PC-3 (cell line): ENCODE measurements at regions not wholly inside any gene's neighbourhood (a gene's known extent, or its start where the extent isn't known, plus 50 kb on each side); places are given as distances from the start of the nearest gene placed in this dataset.

Experiments used
- ATAC-seq: fragments of 200-7000 bp; cut with Tn5 transposase; 2 replicates; pipeline ENCODE4 v1.9.1; 2020; ENCODE audit warnings: mild to moderate bottlenecking, moderate library complexity
- BruUV-seq: library from RNA; stranded (reverse); fragments of 400-500 nt; replicated peaks from 2 replicates; lab custom pipeline; 2021; lab: Mats Ljungman, UMichigan
- CTCF ChIA-PET: fragments of 300-600 bp; sonication (Branson Sonifier 250); formaldehyde crosslinking; loops from one replicate; lab custom pipeline; 2022; ENCODE audit warnings: antibody characterized with exemption; lab: Charles Lee
- POLR2A ChIA-PET: fragments of 300-600 bp; sonication (Branson Sonifier 250); formaldehyde crosslinking; loops from one replicate; lab custom pipeline; 2022; ENCODE audit warnings: antibody characterized with exemption; ENCODE audit not compliant: unreplicated experiment; lab: Charles Lee
- DNase-seq: peaks from one replicate; pipeline ENCODE4 v3.0.0-alpha.2; 2015
- H2AFZ ChIP-seq: fragments of 300-600 bp; sonication (generic); 2 replicates; pipeline ENCODE4 v1.6.0; 2016; ENCODE audit warnings: antibody characterized with exemption, low read length
- H3F3A ChIP-seq: fragments of 300-600 bp; sonication (generic); one replicate; pipeline ENCODE4 v1.6.0; 2017; ENCODE audit warnings: antibody characterized with exemption, low read length, control low read depth, mild to moderate bottlenecking; ENCODE audit not compliant: unreplicated experiment
- H3K27ac ChIP-seq: fragments of 300-600 bp; sonication (generic); 2 replicates; pipeline ENCODE4 v1.5.1; 2016; ENCODE audit warnings: mild to moderate bottlenecking, low read length
- H3K27me3 ChIP-seq: fragments of 300-600 bp; sonication (generic); 2 replicates; pipeline ENCODE4 v1.6.1; 2016; ENCODE audit warnings: low read length, mixed read lengths
- H3K36me3 ChIP-seq: fragments of 300-600 bp; sonication (generic); 2 replicates; pipeline ENCODE4 v1.6.1; 2016; ENCODE audit warnings: low read depth, mixed run types, low read length, mixed read lengths
- H3K4me1 ChIP-seq: fragments of 300-600 bp; sonication (generic); 2 replicates; pipeline ENCODE4 v1.5.1; 2016; ENCODE audit warnings: low read length; ENCODE audit not compliant: insufficient read depth
- H3K4me2 ChIP-seq: fragments of 300-600 bp; sonication (generic); 2 replicates; pipeline ENCODE4 v1.6.0; 2016; ENCODE audit warnings: low read length
- H3K4me3 ChIP-seq: fragments of 300-600 bp; sonication (generic); 2 replicates; pipeline ENCODE4 v1.5.1; 2016; ENCODE audit warnings: mild to moderate bottlenecking, low read length, mixed read lengths
- H3K79me2 ChIP-seq: fragments of 300-600 bp; sonication (generic); 2 replicates; pipeline ENCODE4 v1.6.1; 2017; ENCODE audit warnings: low read length, mixed read lengths
- H3K9ac ChIP-seq: fragments of 300-600 bp; sonication (generic); 2 replicates; pipeline ENCODE4 v1.6.0; 2016; ENCODE audit warnings: mild to moderate bottlenecking, low read length
- H3K9me2 ChIP-seq: fragments of 300-600 bp; sonication (generic); replicated peaks from 2 replicates; pipeline ENCODE4 v1.6.1; 2016; ENCODE audit warnings: mixed run types, low read length, mixed read lengths
- H3K9me3 ChIP-seq: fragments of 300-600 bp; sonication (generic); 2 replicates; pipeline ENCODE4 v1.6.1; 2016; ENCODE audit warnings: low read length, mixed read lengths
- H4K20me1 ChIP-seq: fragments of 300-600 bp; sonication (generic); 2 replicates; pipeline ENCODE4 v1.6.1; 2016; ENCODE audit warnings: low read length, mixed read lengths
- EZH2 ChIP-seq: fragments of 300-600 bp; sonication (generic); IDR thresholded peaks from one replicate; pipeline ENCODE4 v1.6.1; 2017; ENCODE audit warnings: antibody characterized with exemption, mild to moderate bottlenecking, low read length; ENCODE audit not compliant: unreplicated experiment
- EZH2phosphoT487 ChIP-seq: fragments of 300-600 bp; sonication (generic); IDR thresholded peaks from 2 replicates; pipeline ENCODE4 v1.6.1; 2018; ENCODE audit warnings: mild to moderate bottlenecking, antibody characterized with exemption, low read length, borderline replicate concordance
- intact Hi-C: fragments of 100-400 bp; cut with micrococcal nuclease; formaldehyde crosslinking; loops from 2 replicates; pipeline ENCODE4 v1.9.0; 2023
- TF ChIP-seq, protein P1 (sequence below): fragments of 300-600 bp; sonication (generic); conservative IDR thresholded peaks from 2 replicates; pipeline ENCODE4 v1.5.1; 2017; ENCODE audit warnings: antibody characterized with exemption, low read depth, mild to moderate bottlenecking, low read length

DNA sequence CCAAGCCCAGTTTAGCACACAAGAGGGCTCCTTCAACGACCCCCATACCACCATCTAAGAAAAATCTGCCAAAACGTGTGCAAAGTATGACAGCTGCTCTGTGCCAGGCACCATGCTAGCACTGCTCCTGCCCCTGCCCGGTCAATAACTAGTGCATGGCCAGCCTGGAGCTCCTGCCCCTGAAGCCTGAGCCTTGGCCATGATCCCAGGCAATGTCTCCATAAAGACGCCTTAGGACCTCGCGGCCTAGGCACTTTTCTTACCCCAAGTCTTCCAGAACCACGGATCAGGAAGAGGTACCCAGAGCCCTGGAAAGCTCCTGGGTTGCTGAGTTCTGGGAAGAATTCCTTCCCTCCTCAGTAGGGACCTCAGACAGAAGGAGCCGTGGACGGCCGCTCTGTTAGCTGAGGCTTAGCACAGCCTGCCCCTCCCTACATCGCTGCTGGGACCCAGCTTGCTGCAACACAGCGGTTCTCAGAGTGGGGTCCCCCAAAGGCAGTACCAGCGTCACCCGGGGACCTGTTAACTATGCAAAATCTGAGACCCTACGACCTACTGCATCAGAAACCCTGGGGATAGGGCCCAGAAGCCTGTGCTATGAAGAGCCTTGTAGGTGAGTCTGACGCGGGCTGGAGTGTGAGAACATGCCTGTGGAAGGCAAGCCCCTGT is 117.8 kb upstream of the TWIST2 start:
- no peaks in the 10 kb centered on the region for H3F3A ChIP-seq
- H3K9me2 ChIP-seq = no peaks in the 10 kb centered on the region
- no peaks in the 10 kb centered on the region for H4K20me1 ChIP-seq
- CTCF ChIA-PET = no interaction called here
- no TSS peak for BruUV-seq
- POLR2A ChIA-PET = no interaction called here
- TF ChIP-seq EZH2 (no peak), EZH2phosphoT487 (no peak)
- TF ChIP-seq, protein P1, sequence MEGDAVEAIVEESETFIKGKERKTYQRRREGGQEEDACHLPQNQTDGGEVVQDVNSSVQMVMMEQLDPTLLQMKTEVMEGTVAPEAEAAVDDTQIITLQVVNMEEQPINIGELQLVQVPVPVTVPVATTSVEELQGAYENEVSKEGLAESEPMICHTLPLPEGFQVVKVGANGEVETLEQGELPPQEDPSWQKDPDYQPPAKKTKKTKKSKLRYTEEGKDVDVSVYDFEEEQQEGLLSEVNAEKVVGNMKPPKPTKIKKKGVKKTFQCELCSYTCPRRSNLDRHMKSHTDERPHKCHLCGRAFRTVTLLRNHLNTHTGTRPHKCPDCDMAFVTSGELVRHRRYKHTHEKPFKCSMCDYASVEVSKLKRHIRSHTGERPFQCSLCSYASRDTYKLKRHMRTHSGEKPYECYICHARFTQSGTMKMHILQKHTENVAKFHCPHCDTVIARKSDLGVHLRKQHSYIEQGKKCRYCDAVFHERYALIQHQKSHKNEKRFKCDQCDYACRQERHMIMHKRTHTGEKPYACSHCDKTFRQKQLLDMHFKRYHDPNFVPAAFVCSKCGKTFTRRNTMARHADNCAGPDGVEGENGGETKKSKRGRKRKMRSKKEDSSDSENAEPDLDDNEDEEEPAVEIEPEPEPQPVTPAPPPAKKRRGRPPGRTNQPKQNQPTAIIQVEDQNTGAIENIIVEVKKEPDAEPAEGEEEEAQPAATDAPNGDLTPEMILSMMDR = no peak
- H2AFZ ChIP-seq = no peak overlapping the region
- no peaks in the 10 kb centered on the region for H3K9me3 ChIP-seq
- no peaks in the 10 kb centered on the region for H3K4me1 ChIP-seq
- no peak for ATAC-seq
- H3K36me3 ChIP-seq = no peaks in the 10 kb centered on the region
- H3K4me2 ChIP-seq = no peak overlapping the region
- no peak overlapping the region for H3K9ac ChIP-seq
- intact Hi-C loops = no loop called here
- peaks cover 3% of the 10 kb centered on the region for H3K27me3 ChIP-seq
- no peak overlapping the region for H3K4me3 ChIP-seq
- H3K27ac ChIP-seq = no peak overlapping the region
- no peak for DNase-seq
- H3K79me2 ChIP-seq = no peaks in the 10 kb centered on the region

DNA sequence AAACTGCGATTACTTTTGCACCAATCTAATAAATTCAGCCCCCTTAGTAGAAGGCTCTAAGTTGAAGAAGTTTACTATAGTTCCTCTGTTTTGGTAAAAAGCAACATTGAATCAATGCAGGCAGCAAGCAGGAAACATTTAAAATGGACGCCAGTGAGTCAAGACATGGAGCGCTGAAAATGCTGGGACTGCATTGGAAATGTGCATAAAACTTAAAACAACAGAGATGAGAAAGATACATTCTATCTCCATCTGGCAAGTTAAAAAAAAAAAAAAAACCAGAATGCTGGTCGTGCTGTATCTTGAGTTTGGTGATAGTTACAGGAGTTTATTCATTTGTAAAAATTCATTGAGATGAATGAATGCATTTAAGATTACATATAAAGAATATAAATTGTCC is 117.0 kb upstream of the TWIST2 start:
- H3K4me1 ChIP-seq = no peaks in the 10 kb centered on the region
- no peak overlapping the region for H3K4me3 ChIP-seq
- H3K27me3 ChIP-seq = peaks cover 7% of the 10 kb centered on the region
- H3K9me3 ChIP-seq = no peaks in the 10 kb centered on the region
- BruUV-seq = no TSS peak
- H3K79me2 ChIP-seq = no peaks in the 10 kb centered on the region
- no peak for ATAC-seq
- H2AFZ ChIP-seq = no peak overlapping the region
- POLR2A ChIA-PET = no interaction called here
- DNase-seq = no peak
- H4K20me1 ChIP-seq = no peaks in the 10 kb centered on the region
- H3K9me2 ChIP-seq = no peaks in the 10 kb centered on the region
- H3K27ac ChIP-seq = no peak overlapping the region
- intact Hi-C loops = no loop called here
- H3F3A ChIP-seq = no peaks in the 10 kb centered on the region
- H3K9ac ChIP-seq = no peak overlapping the region
- TF ChIP-seq EZH2 (no peak), EZH2phosphoT487 (no peak)
- TF ChIP-seq, protein P1 = no peak
- no peak overlapping the region for H3K4me2 ChIP-seq
- CTCF ChIA-PET = no interaction called here
- H3K36me3 ChIP-seq = no peaks in the 10 kb centered on the region

DNA sequence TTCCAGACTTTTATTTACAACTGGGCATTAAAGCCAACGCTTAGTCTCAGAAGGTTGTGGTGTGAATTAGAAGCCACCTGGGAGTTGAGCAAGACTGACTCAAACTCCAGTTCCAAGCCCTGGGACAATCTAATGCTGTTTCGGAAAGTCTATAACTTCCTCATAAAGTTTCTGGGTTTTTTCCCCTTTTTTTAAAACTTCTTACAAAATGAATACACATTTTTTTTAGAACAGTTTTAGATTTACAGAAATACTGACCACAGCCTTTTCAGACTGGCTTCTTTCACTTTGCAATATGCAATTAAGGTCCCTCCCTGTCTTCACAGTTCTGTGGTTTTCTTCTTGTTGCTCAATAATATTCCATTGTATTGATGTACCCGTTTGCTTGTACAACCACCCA is 115.9 kb upstream of the TWIST2 start:
- H3F3A ChIP-seq = no peaks in the 10 kb centered on the region
- H3K4me1 ChIP-seq = no peaks in the 10 kb centered on the region
- H4K20me1 ChIP-seq = no peaks in the 10 kb centered on the region
- H2AFZ ChIP-seq = no peak overlapping the region
- H3K4me2 ChIP-seq = no peak overlapping the region
- peaks cover 7% of the 10 kb centered on the region for H3K27me3 ChIP-seq
- intact Hi-C loops = no loop called here
- H3K9me2 ChIP-seq = no peaks in the 10 kb centered on the region
- H3K4me3 ChIP-seq = no peak overlapping the region
- no peak overlapping the region for H3K9ac ChIP-seq
- no peaks in the 10 kb centered on the region for H3K36me3 ChIP-seq
- DNase-seq (no peak), ATAC-seq (no peak)
- no peak overlapping the region for H3K27ac ChIP-seq
- ChIA-PET POLR2A (no interaction called here), CTCF (no interaction called here)
- H3K9me3 ChIP-seq = no peaks in the 10 kb centered on the region
- BruUV-seq = no TSS peak
- TF ChIP-seq EZH2phosphoT487 (no peak), EZH2 (no peak)
- TF ChIP-seq, protein P1 = no peak
- H3K79me2 ChIP-seq = no peaks in the 10 kb centered on the region
